GM12878 (cell line): ENCODE measurements at regions not wholly inside any gene's neighbourhood (a gene's known extent, or its start where the extent isn't known, plus 50 kb on each side); places are given as distances from the start of the nearest gene placed in this dataset.

Experiments used
- ATAC-seq: fragments of 200-7000 bp; cut with Tn5 transposase; 3 replicates; pipeline ENCODE4 v1.9.1; 2020; ENCODE audit warnings: mild to moderate bottlenecking, moderate library complexity
- BruUV-seq: library from RNA; stranded (reverse); fragments of 400-500 nt; replicated peaks from 2 replicates; lab custom pipeline; 2021; lab: Mats Ljungman, UMichigan
- CTCF ChIA-PET: fragments of 300-600 bp; sonication (Branson Sonifier 250); formaldehyde crosslinking; extraction: SDS; loops from one replicate; lab custom pipeline; 2021; ENCODE audit warnings: inconsistent platforms; lab: Yijun Ruan, JAX
- POLR2A ChIA-PET: fragments of 350-600 bp; formaldehyde crosslinking; extraction: SDS; loops from one replicate; lab custom pipeline; 2021; ENCODE audit warnings: inconsistent platforms; lab: Charles Lee
- RAD21 ChIA-PET: fragments of 300-600 bp; sonication (Branson Sonifier 250); formaldehyde crosslinking; loops from one replicate; lab custom pipeline; 2023; ENCODE audit warnings: antibody characterized with exemption; ENCODE audit not compliant: unreplicated experiment; lab: Charles Lee
- SMC1A ChIA-PET: fragments of 300-600 bp; sonication (Branson Sonifier 250); formaldehyde crosslinking; loops from one replicate; lab custom pipeline; 2023; ENCODE audit not compliant: unreplicated experiment, uncharacterized antibody; lab: Charles Lee
- DNase-seq: peaks from one replicate; pipeline ENCODE4 v3.0.0-alpha.2; 2011; ENCODE audit warnings: low read depth, low spot score
- FAIRE-seq: peaks from 3 replicates; lab custom pipeline; 2011; peaks lifted over from hg19 to GRCh38; lab: Jason Lieb, UNC
- H2AFZ ChIP-seq: 2 replicates; pipeline ENCODE4 v1.6.0; 2011; ENCODE audit warnings: low read depth, low read length, control low read depth; ENCODE audit not compliant: control insufficient read depth
- H3K27ac ChIP-seq: 2 replicates; pipeline ENCODE4 v1.5.1; 2011; ENCODE audit warnings: control low read depth; ENCODE audit not compliant: control insufficient read depth, insufficient read depth
- H3K27me3 ChIP-seq, 2 experiments: replicated peaks in 1 of 2; 2 replicates each; pipeline versions ENCODE4 v1.6.0 to v1.6.1; 2011; ENCODE audit warnings: low read length in 1 of 2; ENCODE audit not compliant: control insufficient read depth in 2 of 2, insufficient read depth in 2 of 2
- H3K36me3 ChIP-seq, 2 experiments: 2 replicates each; pipeline ENCODE4 v1.5.1; 2011; ENCODE audit warnings: low read length in 1 of 2; ENCODE audit not compliant: control insufficient read depth in 2 of 2, insufficient read depth in 2 of 2
- H3K4me1 ChIP-seq: 2 replicates; pipeline ENCODE4 v1.6.1; 2011; ENCODE audit warnings: mild to moderate bottlenecking, low read length, moderate library complexity, mixed read lengths; ENCODE audit not compliant: control insufficient read depth, insufficient read depth
- H3K4me2 ChIP-seq: 2 replicates; pipeline ENCODE4 v1.6.0; 2011; ENCODE audit warnings: control low read depth; ENCODE audit not compliant: control insufficient read depth, insufficient read depth
- H3K4me3 ChIP-seq: fragments of 200-600 bp; sonication (generic); 2 replicates; pipeline ENCODE4 v1.5.1; 2016
- H3K79me2 ChIP-seq: 2 replicates; pipeline ENCODE4 v1.6.0; 2011; ENCODE audit warnings: low read length; ENCODE audit not compliant: control insufficient read depth, insufficient read depth
- H3K9ac ChIP-seq: 2 replicates; pipeline ENCODE4 v1.8.0; 2011; ENCODE audit warnings: low read length, control low read depth, mixed read lengths; ENCODE audit not compliant: control insufficient read depth, insufficient read depth
- H3K9me3 ChIP-seq: replicated peaks from 3 replicates; pipeline ENCODE4 v1.5.1; 2011; ENCODE audit warnings: mild to moderate bottlenecking, low read length; ENCODE audit not compliant: control insufficient read depth, insufficient read depth
- H4K20me1 ChIP-seq: 2 replicates; pipeline ENCODE4 v1.6.0; 2011; ENCODE audit not compliant: control insufficient read depth, insufficient read depth
- CHD4 ChIP-seq: fragments of 200-600 bp; sonication (generic); IDR thresholded peaks from 2 replicates; pipeline ENCODE4 v1.6.1; 2016; ENCODE audit warnings: mild to moderate bottlenecking
- E4F1 ChIP-seq: fragments of 450-650 bp; IDR thresholded peaks from 2 replicates; pipeline ENCODE4 v1.6.1; 2018; ENCODE audit warnings: borderline replicate concordance, mild to moderate bottlenecking; ENCODE audit not compliant: partially characterized antibody
- NFIC ChIP-seq: IDR thresholded peaks from 2 replicates; pipeline ENCODE4 v1.6.1; 2012; ENCODE audit warnings: low read depth, mild to moderate bottlenecking, inconsistent platforms, low read length, moderate library complexity
- PML ChIP-seq: IDR thresholded peaks from 2 replicates; pipeline ENCODE4 v1.6.1; 2012; ENCODE audit warnings: low read length, inconsistent platforms
- RAD51 ChIP-seq: fragments of 450-650 bp; IDR thresholded peaks from 2 replicates; pipeline ENCODE4 v1.6.1; 2016; ENCODE audit warnings: moderate library complexity, mild to moderate bottlenecking, inconsistent platforms
- SRF ChIP-seq, 2 experiments: IDR thresholded peaks; 2 replicates each; pipeline ENCODE4 v1.6.1; 2011; ENCODE audit warnings: low read depth in 2 of 2, low read length in 2 of 2, mild to moderate bottlenecking in 1 of 2, moderate library complexity in 1 of 2
- ZNF622 ChIP-seq: fragments of 450-650 bp; IDR thresholded peaks from 2 replicates; pipeline ENCODE4 v1.6.1; 2017; ENCODE audit warnings: mild to moderate bottlenecking, inconsistent platforms
- ZZZ3 ChIP-seq: IDR thresholded peaks from 2 replicates; pipeline ENCODE4 v1.6.1; 2011; ENCODE audit warnings: low read depth; ENCODE audit not compliant: control insufficient read depth, insufficient read length
- WGBS: methylation state at CpG from one replicate; pipeline ENCODE4 v1.1.6; 2016; ENCODE audit warnings: low lambda C conversion rate; ENCODE audit not compliant: insufficient replicate concordance, insufficient coverage; ENCODE audit errors: missing lambda C conversion rate; 5-methylcytosine and 5-hydroxymethylcytosine counted together
- in situ Hi-C: fragments of 300-500 bp; cut with MboI; formaldehyde crosslinking; loops from 9 replicates; pipeline ENCODE4 v1.14.3; 2018; ENCODE audit warnings: mixed read lengths
- intact Hi-C: fragments of 100-400 bp; cut with micrococcal nuclease; formaldehyde crosslinking; loops from one replicate; pipeline ENCODE4 v1.14.2; 2022; ENCODE audit not compliant: unreplicated experiment

GRCh38 chr1:166763318-166763717 lies 76.0 kb upstream of the POGK start:
- FAIRE-seq (no peak), DNase-seq (no peak)
- H3K27ac ChIP-seq, result no peak overlapping the region
- 88% methylated on average over 1 of the region's 1 CpG for WGBS
- POLR2A ChIA-PET, result no interaction called here
- no peaks in the 10 kb centered on the region for H3K79me2 ChIP-seq
- no peaks in the 10 kb centered on the region for H3K36me3 ChIP-seq
- TF ChIP-seq NFIC (no peak), CHD4 (no peak), RAD51 (no peak), E4F1 (no peak), PML (no peak), SRF (IDR thresholded peaks at IDR 0.05; ENCODE audit: low read depth in 2 of 2, low read length in 2 of 2) (no peak), ZZZ3 (no peak), ZNF622 (no peak)
- TF ChIP-seq, all 136 proteins: peak for 0
- in situ Hi-C loops (no loop called here), intact Hi-C loops (no loop called here)
- H3K4me2 ChIP-seq, result no peak overlapping the region
- no peaks in the 10 kb centered on the region for H3K4me1 ChIP-seq
- H3K4me3 ChIP-seq, result no peak overlapping the region
- no TSS peak for BruUV-seq
- RAD21 ChIA-PET, result no interaction called here
- no peaks in the 10 kb centered on the region for H3K27me3 ChIP-seq
- no peaks in the 10 kb centered on the region for H3K9me3 ChIP-seq
- SMC1A ChIA-PET, result no interaction called here
- no peak for ATAC-seq
- CTCF ChIA-PET, result no interaction called here
- no peak overlapping the region for H2AFZ ChIP-seq
- no peak overlapping the region for H3K9ac ChIP-seq
- H4K20me1 ChIP-seq, result no peaks in the 10 kb centered on the region
